Panc1 (cell line): ENCODE measurements at regions not wholly inside any gene's neighbourhood (a gene's known extent, or its start where the extent isn't known, plus 50 kb on each side); places are given as distances from the start of the nearest gene placed in this dataset.

ENCODE experiments used
- POLR2AphosphoS5 ChIP-seq: IDR thresholded peaks from 2 replicates; pipeline ENCODE4 v1.6.1; 2012; ENCODE audit warnings: mild to moderate bottlenecking, low read depth, low read length, moderate library complexity
- SIN3A ChIP-seq: IDR thresholded peaks from 2 replicates; pipeline ENCODE4 v1.6.1; 2012; ENCODE audit warnings: low read depth, mild to moderate bottlenecking, low read length, moderate library complexity, borderline replicate concordance; ENCODE audit not compliant: insufficient read depth
- TCF7L2 ChIP-seq: IDR thresholded peaks from 2 replicates; pipeline ENCODE4 v1.6.1; 2011; ENCODE audit warnings: mild to moderate bottlenecking, low read depth, low read length, inconsistent platforms
- TF ChIP-seq, protein P1 (sequence below): fragments of 450-650 bp; IDR thresholded peaks from 2 replicates; pipeline ENCODE4 v1.5.1; 2017; ENCODE audit warnings: mild to moderate bottlenecking

DNA sequence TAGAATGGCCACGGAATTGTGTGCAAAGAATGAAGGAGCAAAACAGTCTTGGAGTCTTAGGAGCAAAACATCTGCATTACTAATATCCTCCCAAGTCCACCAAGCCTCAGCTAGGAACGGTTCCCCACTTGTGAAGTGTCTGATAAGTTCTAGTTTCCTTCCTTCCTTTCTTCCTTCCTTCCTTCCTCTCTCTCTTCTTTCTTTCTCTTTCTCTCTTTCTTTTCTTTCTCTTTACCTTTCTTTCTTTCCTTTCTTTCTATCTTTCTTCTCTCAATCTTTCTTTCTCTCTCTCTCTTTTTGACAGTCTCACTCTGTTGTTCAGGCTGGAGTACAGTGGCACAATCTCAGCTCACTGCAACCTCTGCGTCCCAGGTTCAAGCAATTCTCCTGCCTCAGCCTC lies 160.8 kb downstream of the FOXL1 start:
- TF ChIP-seq, protein P1, sequence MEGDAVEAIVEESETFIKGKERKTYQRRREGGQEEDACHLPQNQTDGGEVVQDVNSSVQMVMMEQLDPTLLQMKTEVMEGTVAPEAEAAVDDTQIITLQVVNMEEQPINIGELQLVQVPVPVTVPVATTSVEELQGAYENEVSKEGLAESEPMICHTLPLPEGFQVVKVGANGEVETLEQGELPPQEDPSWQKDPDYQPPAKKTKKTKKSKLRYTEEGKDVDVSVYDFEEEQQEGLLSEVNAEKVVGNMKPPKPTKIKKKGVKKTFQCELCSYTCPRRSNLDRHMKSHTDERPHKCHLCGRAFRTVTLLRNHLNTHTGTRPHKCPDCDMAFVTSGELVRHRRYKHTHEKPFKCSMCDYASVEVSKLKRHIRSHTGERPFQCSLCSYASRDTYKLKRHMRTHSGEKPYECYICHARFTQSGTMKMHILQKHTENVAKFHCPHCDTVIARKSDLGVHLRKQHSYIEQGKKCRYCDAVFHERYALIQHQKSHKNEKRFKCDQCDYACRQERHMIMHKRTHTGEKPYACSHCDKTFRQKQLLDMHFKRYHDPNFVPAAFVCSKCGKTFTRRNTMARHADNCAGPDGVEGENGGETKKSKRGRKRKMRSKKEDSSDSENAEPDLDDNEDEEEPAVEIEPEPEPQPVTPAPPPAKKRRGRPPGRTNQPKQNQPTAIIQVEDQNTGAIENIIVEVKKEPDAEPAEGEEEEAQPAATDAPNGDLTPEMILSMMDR = no peak
- TF ChIP-seq SIN3A = no peak
- TF ChIP-seq TCF7L2 = no peak
- no peak for TF ChIP-seq POLR2AphosphoS5
